HUES6 (cell line): ENCODE measurements at regions not wholly inside any gene's neighbourhood (a gene's known extent, or its start where the extent isn't known, plus 50 kb on each side); places are given as distances from the start of the nearest gene placed in this dataset.

Source experiments
- H3K27ac ChIP-seq: 2 replicates; pipeline ENCODE4 v1.7.0; 2013; ENCODE audit warnings: low read depth, mild to moderate bottlenecking, low read length, inconsistent platforms
- H3K27me3 ChIP-seq: 2 replicates; pipeline ENCODE4 v1.6.1; 2013; ENCODE audit warnings: low read length; ENCODE audit not compliant: control insufficient read depth, insufficient read depth
- H3K36me3 ChIP-seq: 2 replicates; pipeline ENCODE4 v1.6.1; 2013; ENCODE audit warnings: low read length; ENCODE audit not compliant: control insufficient read depth, insufficient read depth
- H3K4me1 ChIP-seq: 2 replicates; pipeline ENCODE4 v1.6.1; 2013; ENCODE audit warnings: low read length; ENCODE audit not compliant: control insufficient read depth, insufficient read depth
- H3K4me3 ChIP-seq: 2 replicates; pipeline ENCODE4 v1.5.1; 2013; ENCODE audit warnings: low read depth, low read length
- H3K9ac ChIP-seq: one replicate; pipeline ENCODE4 v1.6.1; 2013; ENCODE audit warnings: mild to moderate bottlenecking, low read length
- H3K9me3 ChIP-seq: 2 replicates; pipeline ENCODE4 v1.6.1; 2013; ENCODE audit warnings: low read depth, low read length; ENCODE audit not compliant: control insufficient read depth, insufficient read depth

DNA sequence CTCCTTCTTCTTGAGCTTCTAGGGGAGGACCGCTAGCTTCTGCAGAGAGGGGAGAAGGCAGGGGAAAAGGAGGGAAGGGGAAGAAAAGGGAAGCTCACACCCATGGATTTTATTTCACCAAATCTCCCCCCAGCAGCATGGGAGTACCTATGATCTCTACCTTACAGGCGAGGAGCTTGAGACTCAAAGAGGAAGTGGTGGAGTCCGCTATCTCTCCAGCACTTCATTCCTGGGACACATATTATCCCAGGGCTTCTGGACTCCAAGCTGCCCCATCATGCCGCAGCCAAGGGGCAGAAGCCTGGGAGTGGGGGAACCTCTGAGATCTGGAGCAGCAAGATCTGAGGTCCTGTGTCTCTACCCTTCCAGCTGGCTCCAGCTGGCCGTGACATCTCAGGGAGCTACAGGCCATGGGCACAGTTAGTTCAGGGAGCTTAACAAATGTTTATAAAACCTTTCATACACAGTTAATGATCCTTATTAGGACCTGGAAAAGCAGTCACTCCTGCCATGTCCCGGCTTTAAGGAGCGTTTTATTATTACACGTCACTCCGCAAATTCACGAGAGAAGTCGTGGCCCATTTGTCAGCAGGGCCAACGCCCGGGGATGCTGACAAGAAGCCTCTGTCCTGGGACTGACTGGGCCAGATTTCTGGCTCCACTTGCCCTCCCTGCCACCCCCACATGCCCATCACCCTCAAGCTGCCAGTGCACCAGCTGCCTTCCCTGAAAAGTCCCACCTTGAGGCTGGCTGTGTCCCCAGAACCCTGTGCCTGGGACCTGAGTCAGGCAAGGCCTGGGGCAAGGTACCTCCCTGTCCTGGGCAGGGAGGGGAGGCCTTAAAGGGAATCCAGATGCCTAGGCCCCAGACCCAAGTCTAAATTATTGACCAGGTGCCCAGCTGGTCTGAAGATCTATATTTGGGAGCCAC is 132.1 kb upstream of the ZMIZ1 start:
- H3K36me3 ChIP-seq, result no peaks in the 10 kb centered on the region
- no peak overlapping the region for H3K27ac ChIP-seq
- H3K27me3 ChIP-seq, result no peaks in the 10 kb centered on the region
- peaks cover 27% of the 10 kb centered on the region for H3K4me1 ChIP-seq
- H3K9me3 ChIP-seq, result no peaks in the 10 kb centered on the region
- no peak overlapping the region for H3K9ac ChIP-seq
- H3K4me3 ChIP-seq, result no peak overlapping the region

DNA sequence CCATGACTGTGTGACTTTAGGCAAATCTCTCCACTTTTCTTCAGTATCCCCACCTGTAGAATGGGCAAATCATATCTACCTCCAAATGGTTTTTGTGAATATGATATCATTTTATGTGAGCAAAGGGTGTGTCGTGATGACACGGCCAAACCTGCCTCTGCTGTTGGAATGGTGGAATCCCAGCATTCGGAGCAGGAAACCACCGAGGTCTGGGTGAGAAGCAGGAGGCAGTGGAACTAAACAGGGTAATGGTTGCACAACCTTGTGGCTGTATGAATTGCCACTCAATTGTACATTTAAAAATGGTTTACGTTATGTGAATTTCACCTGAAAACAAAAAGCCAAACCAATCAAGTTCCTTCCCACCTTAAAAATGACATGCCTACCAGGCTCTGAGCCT is 131.4 kb upstream of the ZMIZ1 start:
- no peaks in the 10 kb centered on the region for H3K27me3 ChIP-seq
- no peak overlapping the region for H3K4me3 ChIP-seq
- H3K9ac ChIP-seq, result no peak overlapping the region
- no peaks in the 10 kb centered on the region for H3K36me3 ChIP-seq
- H3K9me3 ChIP-seq, result peaks cover 2% of the 10 kb centered on the region
- H3K27ac ChIP-seq, result no peak overlapping the region
- peaks cover 21% of the 10 kb centered on the region; the same call in 1 of the 2 replicates for H3K4me1 ChIP-seq

GRCh38 chr10:78937800-78938694 is 130.7 kb upstream of the ZMIZ1 start:
- H3K4me3 ChIP-seq, result no peak overlapping the region
- H3K9me3 ChIP-seq, result peaks cover 9% of the 10 kb centered on the region
- peaks cover 21% of the 10 kb centered on the region; the same call in 1 of the 2 replicates for H3K4me1 ChIP-seq
- H3K36me3 ChIP-seq, result no peaks in the 10 kb centered on the region
- H3K27me3 ChIP-seq, result no peaks in the 10 kb centered on the region
- no peak overlapping the region for H3K27ac ChIP-seq
- H3K9ac ChIP-seq, result no peak overlapping the region

DNA sequence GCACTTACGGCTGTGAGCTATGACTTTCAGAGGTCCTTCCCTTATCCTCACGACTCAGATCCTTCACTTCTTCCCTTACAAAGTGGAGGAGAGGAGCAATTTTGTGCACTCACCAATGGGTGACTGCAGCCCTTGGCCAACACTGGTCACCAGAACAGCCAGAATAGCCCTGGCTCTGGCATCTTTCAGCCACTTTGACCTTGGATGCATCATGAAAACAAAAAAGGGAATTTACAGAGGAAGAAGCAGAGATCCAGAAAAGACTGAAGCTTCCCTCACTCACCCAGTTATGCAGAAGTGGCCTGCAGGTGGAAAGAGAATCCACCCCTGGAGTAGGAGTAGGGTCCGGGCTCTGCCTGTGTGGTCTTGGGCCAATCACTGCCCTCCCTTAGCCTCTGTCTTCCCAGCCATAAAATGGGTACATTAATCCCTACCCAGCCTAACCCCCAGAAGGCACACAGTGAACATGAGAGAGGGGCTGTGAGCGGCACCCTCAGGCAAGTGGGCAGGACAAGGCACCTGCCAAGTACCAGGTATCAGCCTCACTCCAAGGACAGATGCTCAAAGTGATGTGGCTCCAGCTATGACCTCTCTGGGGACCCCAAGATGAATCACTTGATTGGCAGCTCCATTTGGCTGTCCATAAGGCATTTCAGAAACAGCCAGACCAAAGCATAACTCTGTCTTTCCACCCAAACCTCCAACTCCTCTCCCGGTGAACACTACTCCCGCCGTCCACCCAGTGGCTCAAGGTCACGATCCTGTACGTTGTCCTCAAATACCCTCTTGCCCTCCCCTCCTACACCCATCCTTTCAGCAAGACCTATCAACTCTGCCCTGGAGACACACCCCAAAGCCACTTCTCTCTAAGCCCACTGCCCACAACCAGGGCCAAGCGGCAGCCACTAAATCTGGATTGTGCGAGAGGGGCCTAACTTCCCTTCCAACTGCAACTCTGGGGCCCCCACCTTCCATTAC is 129.8 kb upstream of the ZMIZ1 start:
- H3K27me3 ChIP-seq, result no peaks in the 10 kb centered on the region
- H3K4me1 ChIP-seq, result peaks cover 21% of the 10 kb centered on the region; the same call in 1 of the 2 replicates
- no peak overlapping the region for H3K27ac ChIP-seq
- no peak overlapping the region for H3K4me3 ChIP-seq
- H3K9ac ChIP-seq, result no peak overlapping the region
- H3K36me3 ChIP-seq, result no peaks in the 10 kb centered on the region
- H3K9me3 ChIP-seq, result peaks cover 14% of the 10 kb centered on the region

GRCh38 chr10:78942091-78942501 is 126.7 kb upstream of the ZMIZ1 start:
- peaks cover 14% of the 10 kb centered on the region for H3K9me3 ChIP-seq
- H3K4me1 ChIP-seq, result peaks cover 20% of the 10 kb centered on the region; the same call in 1 of the 2 replicates
- no peaks in the 10 kb centered on the region for H3K27me3 ChIP-seq

DNA sequence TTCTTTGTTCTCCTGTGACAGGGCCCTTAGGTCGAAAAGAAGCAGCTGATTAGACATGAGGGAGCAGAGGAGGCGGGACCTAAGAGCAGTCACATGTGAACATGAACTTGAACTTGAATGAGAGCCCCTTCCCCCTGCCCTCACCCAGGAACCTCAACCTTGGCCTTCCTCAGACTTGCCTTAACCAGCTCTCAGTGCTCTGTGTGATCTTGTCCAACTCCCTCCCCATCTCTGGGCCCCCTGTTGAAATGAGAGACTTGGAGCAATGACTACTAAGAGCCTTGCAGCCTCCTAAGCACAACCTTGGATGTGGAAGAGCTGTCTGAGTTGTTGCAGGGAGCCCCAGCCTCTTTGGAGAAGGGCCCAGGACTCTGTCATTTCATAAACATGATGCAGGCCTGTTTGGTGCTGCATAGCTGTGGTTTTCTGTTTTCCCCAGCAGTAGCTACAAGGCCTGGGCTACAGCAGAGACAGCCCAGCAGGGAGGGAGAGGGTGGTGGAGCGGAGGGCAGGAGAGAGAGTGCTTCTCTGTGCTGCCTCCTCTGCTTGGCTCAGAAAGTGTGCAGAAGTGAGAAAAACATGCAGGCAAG is 123.9 kb upstream of the ZMIZ1 start:
- Histone ChIP-seq H3K27me3 (no peaks in the 10 kb centered on the region), H3K9me3 (peaks cover 14% of the 10 kb centered on the region), H3K36me3 (no peaks in the 10 kb centered on the region), H3K4me1 (peaks cover 4% of the 10 kb centered on the region; the same call in 1 of the 2 replicates), H3K4me3 (no peak overlapping the region), H3K27ac (no peak overlapping the region), H3K9ac (no peak overlapping the region)

More at GRCh38 chr10:78942091-78942501, 126.7 kb upstream of the ZMIZ1 start:
- no peaks in the 10 kb centered on the region for H3K36me3 ChIP-seq
- H3K9ac ChIP-seq, result no peak overlapping the region
- H3K27ac ChIP-seq, result no peak overlapping the region
- H3K4me3 ChIP-seq, result no peak overlapping the region

DNA sequence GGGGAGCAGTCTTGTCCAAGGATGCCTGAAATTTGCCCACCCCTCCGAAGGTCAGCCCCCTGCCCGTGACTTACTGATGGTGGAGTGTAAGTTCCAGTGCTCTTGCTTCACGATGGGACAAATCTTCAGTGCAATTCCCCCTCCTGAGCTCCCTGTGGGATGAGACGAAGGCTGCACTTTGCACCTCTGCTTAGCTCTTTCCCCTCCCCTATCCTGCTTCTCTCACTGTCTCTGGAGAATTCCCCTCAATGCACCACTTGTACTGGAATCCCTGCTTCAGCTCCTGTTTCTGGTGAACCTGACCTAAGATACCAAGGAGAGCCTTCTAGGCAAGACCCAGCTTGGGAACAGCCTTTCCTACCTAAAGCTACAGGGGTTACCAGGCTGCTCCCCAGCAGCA is 122.9 kb upstream of the ZMIZ1 start:
- H3K9ac ChIP-seq, result no peak overlapping the region
- H3K27me3 ChIP-seq, result no peaks in the 10 kb centered on the region
- H3K36me3 ChIP-seq, result no peaks in the 10 kb centered on the region
- peaks cover 4% of the 10 kb centered on the region; the same call in 1 of the 2 replicates for H3K4me1 ChIP-seq
- H3K4me3 ChIP-seq, result no peak overlapping the region
- peaks cover 14% of the 10 kb centered on the region for H3K9me3 ChIP-seq
- H3K27ac ChIP-seq, result no peak overlapping the region

DNA sequence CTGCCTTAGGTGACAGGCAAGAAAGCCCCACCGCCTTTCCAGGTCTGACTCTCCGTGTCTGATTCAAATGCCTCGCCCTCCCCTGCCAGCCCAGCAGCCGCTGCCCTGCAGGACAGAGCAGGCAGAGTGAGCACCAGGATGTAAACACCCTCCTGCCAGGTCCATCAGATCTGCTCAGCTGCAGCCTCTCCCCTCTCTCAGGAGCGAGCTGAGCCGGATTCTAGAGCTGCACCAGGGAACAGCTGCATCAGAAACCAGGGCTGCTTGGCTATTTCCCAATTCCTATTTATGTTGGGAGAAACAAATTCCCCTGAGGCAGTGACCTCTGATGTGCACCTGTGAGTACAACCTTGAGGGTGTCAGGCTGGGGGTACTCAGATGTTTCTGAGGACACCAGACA is 121.5 kb upstream of the ZMIZ1 start:
- H3K9me3 ChIP-seq, result peaks cover 14% of the 10 kb centered on the region
- no peak overlapping the region for H3K9ac ChIP-seq
- no peak overlapping the region for H3K27ac ChIP-seq
- no peak overlapping the region for H3K4me3 ChIP-seq
- H3K4me1 ChIP-seq, result peaks cover 4% of the 10 kb centered on the region; the same call in 1 of the 2 replicates
- H3K36me3 ChIP-seq, result no peaks in the 10 kb centered on the region
- no peaks in the 10 kb centered on the region for H3K27me3 ChIP-seq

- Histone ChIP-seq H3K27ac (no peak overlapping the region), H3K36me3 (no peaks in the 10 kb centered on the region), H3K27me3 (no peaks in the 10 kb centered on the region), H3K4me1 (peaks cover 4% of the 10 kb centered on the region; the same call in 1 of the 2 replicates), H3K9me3 (peaks cover 9% of the 10 kb centered on the region), H3K4me3 (no peak overlapping the region), H3K9ac (no peak overlapping the region)
These were observed 121.0 kb upstream of the ZMIZ1 start for GRCh38 chr10:78947733-78948132.

DNA sequence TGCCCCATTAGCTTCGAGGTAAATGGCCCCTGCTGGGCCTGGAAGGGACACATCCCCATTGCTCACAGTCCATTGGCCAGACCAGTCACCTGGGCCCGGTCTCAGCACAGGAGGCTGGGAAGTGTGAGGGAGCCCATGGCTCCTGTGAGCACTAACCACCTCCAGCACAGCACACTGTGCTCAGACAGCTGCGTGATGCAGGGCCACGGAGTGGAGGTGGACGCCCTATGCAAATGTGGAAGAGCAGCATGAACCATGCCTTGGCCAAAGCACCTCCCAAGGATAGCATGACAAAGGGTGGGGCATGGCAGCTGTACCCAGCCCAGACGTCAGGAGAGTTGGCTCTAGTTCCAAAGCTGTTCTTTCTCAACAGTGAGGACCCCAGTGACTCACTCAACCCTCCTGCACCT is 120.1 kb upstream of the ZMIZ1 start:
- Histone ChIP-seq H3K9ac (no peak overlapping the region), H3K4me1 (peaks cover 4% of the 10 kb centered on the region; the same call in 1 of the 2 replicates), H3K27me3 (no peaks in the 10 kb centered on the region), H3K9me3 (0 out of 2 replicates have a peak, but pooled peaks cover under 1% of the 10 kb centered on the region), H3K27ac (no peak overlapping the region), H3K4me3 (no peak overlapping the region), H3K36me3 (no peaks in the 10 kb centered on the region)
